OCI-LY7 (cell line): ENCODE measurements at regions not wholly inside any gene's neighbourhood (a gene's known extent, or its start where the extent isn't known, plus 50 kb on each side); places are given as distances from the start of the nearest gene placed in this dataset.

Source experiments
- CTCF ChIP-seq: fragments of 200-600 bp; sonication (generic); conservative IDR thresholded peaks from 2 replicates; pipeline ENCODE4 v1.5.1; 2014; ENCODE audit warnings: mild to moderate bottlenecking, antibody characterized with exemption, low read length, moderate library complexity, mixed read lengths
- EZH2phosphoT487 ChIP-seq: fragments of 200-600 bp; sonication (generic); IDR thresholded peaks from 2 replicates; pipeline ENCODE4 v1.6.1; 2018; ENCODE audit warnings: low read depth, borderline replicate concordance, mild to moderate bottlenecking, mixed run types, antibody characterized with exemption, low read length, moderate library complexity, mixed read lengths

- no peak for TF ChIP-seq CTCF
- TF ChIP-seq EZH2phosphoT487, result no peak
These were observed 97.5 kb downstream of the ERMARD start for GRCh38 chr6:169848946-169849345.
